MM.1S (cell line): ENCODE measurements at regions not wholly inside any gene's neighbourhood (a gene's known extent, or its start where the extent isn't known, plus 50 kb on each side); places are given as distances from the start of the nearest gene placed in this dataset.

ENCODE experiments used
- DNase-seq: peaks from one replicate; pipeline ENCODE4 v3.0.0-alpha.2; 2015
- H2AFZ ChIP-seq: fragments of 300-600 bp; sonication (generic); 2 replicates; pipeline ENCODE4 v1.6.0; 2016; ENCODE audit warnings: antibody characterized with exemption, low read length
- H3F3A ChIP-seq: fragments of 300-600 bp; sonication (generic); 2 replicates; pipeline ENCODE4 v1.6.1; 2016; ENCODE audit warnings: mild to moderate bottlenecking, antibody characterized with exemption, low read length, moderate library complexity, mixed read lengths; ENCODE audit not compliant: insufficient read depth
- H3K27ac ChIP-seq: fragments of 300-600 bp; sonication (generic); 2 replicates; pipeline ENCODE4 v1.5.1; 2016; ENCODE audit warnings: mild to moderate bottlenecking, low read length
- H3K27me3 ChIP-seq: fragments of 300-600 bp; sonication (generic); replicated peaks from 2 replicates; pipeline ENCODE4 v1.6.0; 2016; ENCODE audit warnings: low read length; ENCODE audit not compliant: insufficient read depth
- H3K36me3 ChIP-seq: fragments of 300-600 bp; sonication (generic); replicated peaks from 2 replicates; pipeline ENCODE4 v1.6.1; 2016; ENCODE audit warnings: mild to moderate bottlenecking, low read length, mixed read lengths; ENCODE audit not compliant: insufficient read depth
- H3K4me1 ChIP-seq: fragments of 300-600 bp; sonication (generic); 2 replicates; pipeline ENCODE4 v1.6.1; 2016; ENCODE audit warnings: low read length, mixed read lengths
- H3K4me2 ChIP-seq: fragments of 300-600 bp; sonication (generic); 2 replicates; pipeline ENCODE4 v1.6.0; 2016; ENCODE audit warnings: low read depth, low read length
- H3K4me3 ChIP-seq: fragments of 300-600 bp; sonication (generic); 2 replicates; pipeline ENCODE4 v1.5.1; 2016; ENCODE audit warnings: low read length, mixed read lengths
- H3K79me2 ChIP-seq: fragments of 300-600 bp; sonication (generic); 2 replicates; pipeline ENCODE4 v1.6.1; 2016; ENCODE audit warnings: mixed run types, low read length, mixed read lengths
- H3K9ac ChIP-seq: fragments of 300-600 bp; sonication (generic); 2 replicates; pipeline ENCODE4 v1.6.1; 2016; ENCODE audit warnings: low read length, mixed read lengths
- H3K9me2 ChIP-seq: fragments of 300-600 bp; sonication (generic); replicated peaks from 2 replicates; pipeline ENCODE4 v1.6.1; 2016; ENCODE audit warnings: mild to moderate bottlenecking, low read length, mixed read lengths; ENCODE audit not compliant: insufficient read depth
- H3K9me3 ChIP-seq: fragments of 300-600 bp; sonication (generic); replicated peaks from 2 replicates; pipeline ENCODE4 v1.6.1; 2016; ENCODE audit warnings: mild to moderate bottlenecking, low read length, mixed read lengths; ENCODE audit not compliant: insufficient read depth
- H4K20me1 ChIP-seq: fragments of 300-600 bp; sonication (generic); 2 replicates; pipeline ENCODE4 v1.6.1; 2016; ENCODE audit warnings: mild to moderate bottlenecking, low read length, moderate library complexity, mixed read lengths; ENCODE audit not compliant: insufficient read depth
- EZH2 ChIP-seq: fragments of 300-600 bp; sonication (generic); optimal IDR thresholded peaks from 2 replicates; pipeline ENCODE3; 2017; ENCODE audit warnings: low read depth, mild to moderate bottlenecking, antibody characterized with exemption, low read length, mixed read lengths
- EZH2phosphoT487 ChIP-seq: fragments of 300-600 bp; sonication (generic); IDR thresholded peaks from 2 replicates; pipeline ENCODE4 v1.6.1; 2018; ENCODE audit warnings: antibody characterized with exemption, low read length
- TF ChIP-seq, protein P1 (sequence below): fragments of 300-600 bp; sonication (generic); IDR thresholded peaks from 2 replicates; pipeline ENCODE4 v1.5.1; 2016; ENCODE audit warnings: antibody characterized with exemption, low read length, mixed read lengths

DNA sequence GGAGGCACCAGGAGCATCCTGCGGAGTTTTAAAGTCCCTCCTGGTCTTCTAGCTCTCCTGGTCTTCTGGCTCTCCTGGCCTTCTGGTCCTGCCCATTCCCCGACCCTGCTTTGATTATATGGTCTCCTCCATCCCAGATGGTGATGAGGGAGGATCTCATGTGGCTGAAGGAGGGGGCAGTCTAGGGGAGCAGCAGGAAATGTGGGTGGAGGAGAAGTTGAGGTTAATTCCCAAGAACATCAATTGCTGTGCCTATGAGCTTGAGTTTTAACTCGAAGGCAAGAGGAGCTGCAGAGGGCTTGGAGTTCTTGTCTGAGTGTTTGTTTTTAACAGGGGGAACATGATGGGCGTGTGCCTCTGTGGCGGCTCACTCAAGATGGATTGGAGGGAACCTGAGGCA is 408.8 kb downstream of the MATN1 start:
- no peak overlapping the region for H3K4me3 ChIP-seq
- peaks cover 87% of the 10 kb centered on the region for H3K27me3 ChIP-seq
- H3K9me2 ChIP-seq, result no peaks in the 10 kb centered on the region
- no peak overlapping the region for H3K27ac ChIP-seq
- TF ChIP-seq EZH2 (no peak), EZH2phosphoT487 (no peak)
- TF ChIP-seq, protein P1, sequence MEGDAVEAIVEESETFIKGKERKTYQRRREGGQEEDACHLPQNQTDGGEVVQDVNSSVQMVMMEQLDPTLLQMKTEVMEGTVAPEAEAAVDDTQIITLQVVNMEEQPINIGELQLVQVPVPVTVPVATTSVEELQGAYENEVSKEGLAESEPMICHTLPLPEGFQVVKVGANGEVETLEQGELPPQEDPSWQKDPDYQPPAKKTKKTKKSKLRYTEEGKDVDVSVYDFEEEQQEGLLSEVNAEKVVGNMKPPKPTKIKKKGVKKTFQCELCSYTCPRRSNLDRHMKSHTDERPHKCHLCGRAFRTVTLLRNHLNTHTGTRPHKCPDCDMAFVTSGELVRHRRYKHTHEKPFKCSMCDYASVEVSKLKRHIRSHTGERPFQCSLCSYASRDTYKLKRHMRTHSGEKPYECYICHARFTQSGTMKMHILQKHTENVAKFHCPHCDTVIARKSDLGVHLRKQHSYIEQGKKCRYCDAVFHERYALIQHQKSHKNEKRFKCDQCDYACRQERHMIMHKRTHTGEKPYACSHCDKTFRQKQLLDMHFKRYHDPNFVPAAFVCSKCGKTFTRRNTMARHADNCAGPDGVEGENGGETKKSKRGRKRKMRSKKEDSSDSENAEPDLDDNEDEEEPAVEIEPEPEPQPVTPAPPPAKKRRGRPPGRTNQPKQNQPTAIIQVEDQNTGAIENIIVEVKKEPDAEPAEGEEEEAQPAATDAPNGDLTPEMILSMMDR, result no peak
- no peaks in the 10 kb centered on the region for H3F3A ChIP-seq
- no peaks in the 10 kb centered on the region for H3K36me3 ChIP-seq
- no peaks in the 10 kb centered on the region for H3K79me2 ChIP-seq
- no peak for DNase-seq
- no peak overlapping the region for H3K9ac ChIP-seq
- H3K4me1 ChIP-seq, result no peaks in the 10 kb centered on the region
- H4K20me1 ChIP-seq, result no peaks in the 10 kb centered on the region
- H3K4me2 ChIP-seq, result no peak overlapping the region
- no peaks in the 10 kb centered on the region for H3K9me3 ChIP-seq
- H2AFZ ChIP-seq, result no peak overlapping the region

GRCh38 chr1:30313584-30313983 is 409.8 kb downstream of the MATN1 start:
- no peaks in the 10 kb centered on the region for H3F3A ChIP-seq
- H2AFZ ChIP-seq, result no peak overlapping the region
- no peak for DNase-seq
- H3K79me2 ChIP-seq, result no peaks in the 10 kb centered on the region
- H3K4me2 ChIP-seq, result no peak overlapping the region
- H3K27me3 ChIP-seq, result peaks cover 81% of the 10 kb centered on the region
- no peaks in the 10 kb centered on the region for H3K4me1 ChIP-seq
- no peaks in the 10 kb centered on the region for H3K9me3 ChIP-seq
- no peak for TF ChIP-seq EZH2
- TF ChIP-seq EZH2phosphoT487, result no peak
- TF ChIP-seq, protein P1, result no peak
- no peak overlapping the region for H3K4me3 ChIP-seq
- H4K20me1 ChIP-seq, result no peaks in the 10 kb centered on the region
- no peaks in the 10 kb centered on the region for H3K36me3 ChIP-seq
- no peak overlapping the region for H3K27ac ChIP-seq
- no peak overlapping the region for H3K9ac ChIP-seq
- H3K9me2 ChIP-seq, result no peaks in the 10 kb centered on the region

GRCh38 chr1:30313176-30313575 is 410.2 kb downstream of the MATN1 start:
- Histone ChIP-seq H3K4me2 (no peak overlapping the region), H3K9ac (no peak overlapping the region), H4K20me1 (no peaks in the 10 kb centered on the region), H3K79me2 (no peaks in the 10 kb centered on the region), H3K4me1 (no peaks in the 10 kb centered on the region), H3K9me2 (no peaks in the 10 kb centered on the region), H3K4me3 (no peak overlapping the region), H3K27ac (no peak overlapping the region), H3K27me3 (peaks cover 81% of the 10 kb centered on the region), H3K9me3 (no peaks in the 10 kb centered on the region), H3F3A (no peaks in the 10 kb centered on the region), H3K36me3 (no peaks in the 10 kb centered on the region), H2AFZ (no peak overlapping the region)
- TF ChIP-seq EZH2 (no peak), EZH2phosphoT487 (no peak)
- TF ChIP-seq, protein P1, result no peak
- no peak for DNase-seq
